GM19099 (cell line): ENCODE measurements at regions not wholly inside any gene's neighbourhood (a gene's known extent, or its start where the extent isn't known, plus 50 kb on each side); places are given as distances from the start of the nearest gene placed in this dataset.

Source experiments
- POLR2A ChIP-seq: IDR thresholded peaks from 3 replicates; pipeline ENCODE4 v1.6.1; 2011; ENCODE audit warnings: low read depth; ENCODE audit not compliant: insufficient read length; ENCODE audit errors: extremely low read depth

DNA sequence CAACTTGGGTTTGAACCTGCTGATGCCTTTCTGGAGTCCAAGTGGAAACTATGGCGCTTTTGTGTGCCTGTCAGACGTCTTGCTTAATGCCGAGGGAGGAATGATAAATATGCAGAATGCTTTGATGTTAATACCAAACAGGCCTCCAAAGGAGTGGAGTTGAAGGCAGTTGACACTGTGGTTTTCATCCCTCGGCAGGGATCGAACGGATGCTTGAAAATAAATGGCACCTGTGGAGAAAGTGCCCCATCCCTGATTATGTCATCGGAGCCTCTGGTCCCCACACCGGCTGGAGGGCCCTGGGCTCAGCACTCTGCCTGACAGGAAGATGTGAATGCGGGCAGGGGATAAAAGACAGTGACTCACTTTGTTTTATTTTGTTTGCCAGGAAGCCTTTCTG lies 148.7 kb upstream of the GPR26 start:
- no peak for TF ChIP-seq POLR2A

- TF ChIP-seq POLR2A: no peak
Observed at GRCh38 chr10:123517901-123518300, 148.3 kb upstream of the GPR26 start.

DNA sequence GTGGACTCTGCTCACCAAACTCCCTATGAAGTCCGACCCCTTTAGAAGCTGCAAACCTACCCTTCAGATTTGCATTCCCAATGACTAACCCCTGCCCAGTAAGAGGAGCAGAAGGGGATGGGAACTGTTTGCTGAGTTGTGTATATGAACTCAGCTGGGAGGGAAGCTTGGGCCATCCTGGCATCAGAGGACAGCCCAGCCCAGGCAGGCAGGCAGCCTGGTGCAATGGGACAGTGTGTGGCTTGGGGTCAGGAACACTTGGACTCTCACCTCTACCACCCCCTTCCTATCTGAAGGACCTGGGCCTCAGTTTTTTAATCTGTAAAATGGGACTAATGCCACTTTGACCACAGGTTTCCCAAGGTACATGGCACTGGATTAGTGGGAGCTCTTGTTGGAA lies 147.4 kb upstream of the GPR26 start:
- no peak for TF ChIP-seq POLR2A

DNA sequence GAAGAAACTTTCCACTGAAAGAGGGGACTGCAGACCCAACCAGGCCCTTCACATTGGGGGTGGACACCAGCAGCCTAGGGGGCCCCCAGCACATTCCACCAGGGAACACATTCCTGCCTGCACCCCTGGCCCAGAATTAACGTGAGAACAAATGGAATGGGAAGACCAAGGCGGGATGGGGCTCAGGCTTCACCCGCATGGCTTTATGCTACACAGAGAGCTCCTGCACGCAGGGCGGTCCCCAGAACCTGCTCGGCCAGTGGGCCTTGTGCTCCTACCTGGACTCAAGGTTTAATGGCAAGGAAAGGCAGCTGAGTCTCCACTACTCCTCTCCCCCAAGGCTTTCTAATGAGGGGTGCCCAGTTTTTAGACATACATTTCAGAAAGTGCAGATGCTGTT lies 146.3 kb upstream of the GPR26 start:
- no peak for TF ChIP-seq POLR2A

GRCh38 chr10:123521076-123521475 lies 145.1 kb upstream of the GPR26 start:
- no peak for TF ChIP-seq POLR2A

DNA sequence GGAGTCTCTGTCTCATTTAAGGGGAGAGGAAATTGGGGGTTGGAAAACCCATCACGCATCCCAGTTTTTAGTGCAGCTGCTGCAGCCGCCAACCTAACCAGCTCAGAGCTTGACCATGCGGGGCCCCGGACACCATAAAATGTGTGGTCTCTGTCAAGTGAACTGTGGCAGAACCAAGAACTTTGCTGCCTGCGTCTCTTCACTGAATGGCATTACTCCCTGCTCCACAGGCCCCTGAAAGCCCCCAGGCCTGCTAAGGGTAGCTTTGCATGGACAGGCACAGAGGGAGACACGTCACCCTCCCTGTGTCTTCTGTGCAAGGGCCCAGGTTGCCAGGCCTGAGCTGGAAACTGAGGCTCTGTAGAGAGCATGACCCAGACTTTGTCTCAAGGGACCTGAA lies 144.6 kb upstream of the GPR26 start:
- TF ChIP-seq POLR2A: no peak

DNA sequence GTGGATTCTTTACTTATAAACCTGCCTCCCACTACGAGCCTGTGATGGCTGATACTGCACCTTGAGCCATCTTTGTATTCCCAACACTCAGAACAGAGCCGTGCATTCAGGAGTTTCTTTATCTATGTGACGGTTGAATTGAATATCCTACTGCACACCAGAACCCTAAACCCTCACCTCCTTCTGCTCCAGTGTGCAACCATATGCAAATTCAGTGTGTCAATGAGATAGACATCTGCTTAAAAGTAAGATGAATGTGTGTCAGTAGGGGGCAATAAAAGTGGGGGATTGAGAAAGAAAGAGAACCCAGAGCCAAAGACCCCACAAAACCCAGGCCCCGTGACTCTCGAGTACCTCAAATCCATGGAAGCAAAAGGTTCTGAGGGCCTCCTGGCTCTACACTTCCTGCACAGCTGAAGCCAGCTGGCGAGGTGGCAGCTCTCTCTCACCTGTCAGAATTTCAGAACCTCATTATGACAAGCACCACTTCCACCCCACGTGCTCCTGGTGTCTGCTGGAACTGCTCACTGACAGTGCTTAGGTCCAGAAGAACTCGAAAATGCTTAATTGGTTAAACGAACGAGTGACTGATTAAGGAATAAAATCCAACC lies 143.3 kb upstream of the GPR26 start:
- TF ChIP-seq POLR2A: no peak

DNA sequence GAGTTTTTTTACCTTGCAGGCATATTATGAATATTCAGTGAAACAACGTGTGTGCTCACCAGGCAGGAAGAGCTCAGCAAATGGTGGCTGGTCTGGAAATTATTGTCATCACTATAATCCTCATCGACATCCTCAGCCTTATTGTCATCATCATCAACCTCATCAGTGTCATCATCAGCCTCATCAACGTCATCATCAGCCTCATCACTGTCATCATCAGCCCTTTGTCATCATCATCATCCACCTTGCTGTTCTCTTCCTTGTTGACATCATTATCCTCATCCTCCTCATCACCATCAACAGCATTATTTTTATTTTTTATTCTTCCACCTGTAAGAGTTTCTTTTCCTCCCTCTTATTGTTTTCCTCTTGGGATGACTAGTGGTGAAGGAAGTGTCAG lies 142.3 kb upstream of the GPR26 start:
- no peak for TF ChIP-seq POLR2A

- no peak for TF ChIP-seq POLR2A
Observed at GRCh38 chr10:123526356-123527064, 139.6 kb upstream of the GPR26 start.

DNA sequence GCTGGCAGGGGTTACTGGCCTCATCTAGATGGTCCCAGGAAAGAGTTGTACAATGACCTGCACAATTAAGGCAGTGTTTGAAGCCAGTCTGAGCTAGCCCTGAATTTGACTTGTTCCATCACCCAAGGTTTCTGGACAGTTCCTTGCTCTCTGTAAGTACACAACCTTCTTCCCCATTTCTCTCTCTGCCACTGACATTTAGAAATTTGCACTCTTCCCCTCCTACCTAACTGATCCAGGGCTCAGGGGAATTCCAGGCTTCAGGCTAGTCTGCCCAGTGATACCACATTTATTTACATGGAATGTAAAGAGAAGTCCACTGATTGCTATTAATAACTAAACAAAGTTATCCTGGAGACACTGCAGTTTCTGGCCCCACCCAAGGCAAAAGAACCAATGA lies 139.0 kb upstream of the GPR26 start:
- TF ChIP-seq POLR2A: no peak

GRCh38 chr10:123529146-123529760 lies 136.9 kb upstream of the GPR26 start:
- no peak for TF ChIP-seq POLR2A

DNA sequence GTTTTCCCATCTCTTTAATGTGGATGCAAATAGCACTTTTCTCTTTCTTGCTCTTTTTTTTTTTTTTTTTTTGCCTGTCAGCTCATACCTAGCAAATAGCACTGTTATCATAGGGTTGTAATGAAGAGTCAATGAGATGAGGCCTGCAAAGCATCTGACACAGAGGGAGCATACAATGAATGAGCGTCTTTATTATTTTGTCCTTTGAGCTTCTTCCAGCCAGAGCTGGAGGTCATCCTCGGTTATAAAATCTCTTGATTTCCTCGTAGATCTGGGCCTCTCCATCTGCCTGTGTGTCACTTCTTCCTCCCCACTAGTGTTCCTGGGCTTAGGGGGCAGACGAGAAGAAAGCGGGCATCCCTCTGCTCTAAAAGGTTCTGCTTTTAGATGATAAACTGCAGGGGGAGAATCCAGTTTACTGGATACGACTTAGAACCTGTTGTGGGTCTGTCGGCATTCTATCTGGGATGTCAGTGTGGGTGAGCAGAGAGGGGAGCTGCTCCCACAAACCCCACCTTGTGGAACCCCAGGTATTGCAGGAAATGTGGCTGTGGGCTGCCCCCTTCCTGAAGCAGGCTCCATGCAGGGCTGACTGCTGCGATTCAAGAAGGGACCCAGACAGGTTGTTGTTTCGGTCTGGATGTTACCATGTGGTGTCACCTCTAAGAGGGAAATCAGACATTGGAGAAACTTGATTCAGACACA lies 135.8 kb upstream of the GPR26 start:
- TF ChIP-seq POLR2A: no peak

DNA sequence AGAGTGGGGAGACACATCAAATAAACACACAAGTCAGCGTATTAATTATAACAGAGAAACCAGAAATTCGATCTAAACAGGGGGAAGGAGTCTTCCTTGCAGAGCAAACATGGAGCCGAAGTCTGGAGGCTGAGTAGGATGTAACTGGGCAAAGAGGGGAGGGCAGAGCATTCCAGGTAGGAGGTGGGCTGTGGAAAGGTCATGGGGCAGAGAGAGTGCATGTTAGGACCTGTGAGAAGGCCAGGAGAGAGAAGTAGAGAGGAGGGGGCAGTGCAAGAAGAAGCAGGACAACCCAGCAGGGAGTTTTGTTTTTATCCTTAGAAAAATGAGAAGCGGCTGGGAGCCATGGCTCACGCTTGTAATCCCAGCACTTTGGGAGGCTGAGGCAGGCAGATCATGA lies 130.8 kb upstream of the GPR26 start:
- no peak for TF ChIP-seq POLR2A

- no peak for TF ChIP-seq POLR2A
Observed at GRCh38 chr10:123536176-123536845, 129.8 kb upstream of the GPR26 start.
